Keratinocyte (primary cell): ENCODE measurements at regions not wholly inside any gene's neighbourhood (a gene's known extent, or its start where the extent isn't known, plus 50 kb on each side); places are given as distances from the start of the nearest gene placed in this dataset.

Experiments used
- CTCF ChIP-seq, 3 experiments: IDR thresholded peaks in 1 of 3; conservative IDR thresholded peaks in 1 of 3; optimal IDR thresholded peaks in 1 of 3; 2 replicates in 2 of 3; 3 replicates in 1 of 3; pipeline versions ENCODE3 to v1.5.1; 2011; ENCODE audit warnings: low read length in 3 of 3, mild to moderate bottlenecking in 3 of 3, moderate library complexity in 2 of 3, control low read depth in 1 of 3, inconsistent platforms in 1 of 3; ENCODE audit not compliant: insufficient read depth in 2 of 3; ENCODE audit errors: extremely low read depth in 1 of 3
- EZH2 ChIP-seq: IDR thresholded peaks from one replicate; pipeline ENCODE4 v1.6.1; 2012; ENCODE audit warnings: inconsistent platforms, mild to moderate bottlenecking, low read length, moderate library complexity

- no peak for TF ChIP-seq CTCF (optimal IDR thresholded peaks at IDR 0.05 in 1 of 3, IDR thresholded peaks at IDR 0.05 in 1 of 3, conservative IDR thresholded peaks at IDR 0.05 in 1 of 3; ENCODE audit: extremely low read depth in 1 of 3, insufficient read depth in 2 of 3, low read length in 3 of 3)
- TF ChIP-seq EZH2 = no peak
These were observed 105.1 kb upstream of the SDK2 start for GRCh38 chr17:73749337-73749823.
